ENCODE measurements at regions not wholly inside any gene's neighbourhood (a gene's known extent, or its start where the extent isn't known, plus 50 kb on each side); places are given as distances from the start of the nearest gene placed in this dataset.

GRCh38 chr3:46130631-46131310, 77.3 kb downstream of the CCR1 start:
- no peak for DNase-seq
- Histone ChIP-seq H3K9me3 (ENCODE audit: low read depth) (no peaks in the 10 kb centered on the region), H4K20me1 (ENCODE audit: insufficient read depth) (no peaks in the 10 kb centered on the region), H3K27ac (no peak overlapping the region), H3K4me2 (ENCODE audit: unreplicated experiment) (no peak overlapping the region), H3K36me3 (ENCODE audit: low read depth) (no peaks in the 10 kb centered on the region), H3K9me2 (ENCODE audit: insufficient read depth) (no peaks in the 10 kb centered on the region), H3K27me3 (replicated peaks; ENCODE audit: insufficient read depth) (no peaks in the 10 kb centered on the region), H3K79me2 (ENCODE audit: insufficient read depth) (no peaks in the 10 kb centered on the region), H3F3A (ENCODE audit: insufficient read depth) (peaks cover 16% of the 10 kb centered on the region), H2AFZ (no peak overlapping the region), H3K4me3 (no peak overlapping the region), H3K4me1 (ENCODE audit: insufficient read depth) (peaks cover 13% of the 10 kb centered on the region), H3K9ac (no peak overlapping the region)
- in situ Hi-C loops (cut with MboI) = no loop called here
- TF ChIP-seq EZH2phosphoT487 (IDR thresholded peaks at IDR 0.05; ENCODE audit: insufficient read depth, low read depth) (no peak), EZH2 (IDR thresholded peaks at IDR 0.05; ENCODE audit: insufficient read depth, poor library complexity, severe bottlenecking) (no peak)
- 82 to 89% methylated on average over 7 of the region's 7 CpGs for WGBS, 2 experiments (ENCODE audit: low coverage in 1 of 2, low lambda C conversion rate in 2 of 2, missing lambda C conversion rate in 2 of 2)

- Histone ChIP-seq H3K79me2 (ENCODE audit: insufficient read depth) (no peaks in the 10 kb centered on the region), H3K36me3 (ENCODE audit: low read depth) (no peaks in the 10 kb centered on the region), H3F3A (ENCODE audit: insufficient read depth) (peaks cover 16% of the 10 kb centered on the region), H3K9me2 (ENCODE audit: insufficient read depth) (no peaks in the 10 kb centered on the region), H3K4me3 (no peak overlapping the region), H2AFZ (no peak overlapping the region), H3K4me2 (ENCODE audit: unreplicated experiment) (no peak overlapping the region), H3K9ac (no peak overlapping the region), H4K20me1 (ENCODE audit: insufficient read depth) (no peaks in the 10 kb centered on the region), H3K27me3 (replicated peaks; ENCODE audit: insufficient read depth) (no peaks in the 10 kb centered on the region), H3K4me1 (ENCODE audit: insufficient read depth) (peaks cover 13% of the 10 kb centered on the region), H3K27ac (no peak overlapping the region), H3K9me3 (ENCODE audit: low read depth) (no peaks in the 10 kb centered on the region)
- no peak for TF ChIP-seq EZH2 (IDR thresholded peaks at IDR 0.05; ENCODE audit: insufficient read depth, poor library complexity, severe bottlenecking)
- TF ChIP-seq EZH2phosphoT487 (IDR thresholded peaks at IDR 0.05; ENCODE audit: insufficient read depth, low read depth) = no peak
- no peak for DNase-seq
- 65 to 70% methylated on average over 3 of the region's 3 CpGs for WGBS, 2 experiments (ENCODE audit: low coverage in 1 of 2, low lambda C conversion rate in 2 of 2, missing lambda C conversion rate in 2 of 2)
- in situ Hi-C loops (cut with MboI) = no loop called here
These were observed 78.4 kb downstream of the CCR1 start for GRCh38 chr3:46129588-46130272.

DNA sequence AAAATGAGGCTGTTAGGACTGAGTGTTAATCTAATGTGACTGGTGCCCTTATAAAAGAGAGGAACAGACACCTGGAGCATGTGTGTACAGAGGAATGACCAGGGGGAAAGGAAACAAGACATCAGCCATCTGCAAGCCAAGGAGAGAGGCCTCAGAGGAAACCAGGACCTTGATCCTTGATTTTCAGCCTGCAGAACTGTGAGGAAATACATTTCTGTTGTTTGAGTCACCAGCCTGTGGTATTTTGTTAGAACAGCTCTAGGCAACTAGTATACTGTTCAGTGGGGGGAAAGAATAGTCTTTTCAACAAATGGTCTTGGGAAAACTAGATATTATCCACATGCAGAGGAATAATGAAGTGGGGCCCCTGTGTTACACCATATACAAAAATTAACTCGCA, 80.6 kb downstream of the CCR1 start:
- Histone ChIP-seq H3K9me2 (ENCODE audit: insufficient read depth) (no peaks in the 10 kb centered on the region), H3K27me3 (replicated peaks; ENCODE audit: insufficient read depth) (no peaks in the 10 kb centered on the region), H3K36me3 (ENCODE audit: low read depth) (no peaks in the 10 kb centered on the region), H3K4me1 (ENCODE audit: insufficient read depth) (peaks cover 13% of the 10 kb centered on the region), H2AFZ (no peak overlapping the region), H3K4me3 (no peak overlapping the region), H3K27ac (peak overlapping the region; percentile 76), H3F3A (ENCODE audit: insufficient read depth) (peaks cover 16% of the 10 kb centered on the region), H3K4me2 (ENCODE audit: unreplicated experiment) (peak overlapping the region; percentile 27), H4K20me1 (ENCODE audit: insufficient read depth) (no peaks in the 10 kb centered on the region), H3K9me3 (ENCODE audit: low read depth) (no peaks in the 10 kb centered on the region), H3K9ac (0 out of 2 replicates have a peak overlapping the region, but pooled peaks have one; percentile 17), H3K79me2 (ENCODE audit: insufficient read depth) (no peaks in the 10 kb centered on the region)
- TF ChIP-seq EZH2 (IDR thresholded peaks at IDR 0.05; ENCODE audit: insufficient read depth, poor library complexity, severe bottlenecking) (no peak), EZH2phosphoT487 (IDR thresholded peaks at IDR 0.05; ENCODE audit: insufficient read depth, low read depth) (no peak)
- DNase-seq = peak; percentile 89
- 47 to 71% methylated on average over 1 of the region's 1 CpG for WGBS, 2 experiments (ENCODE audit: low coverage in 1 of 2, low lambda C conversion rate in 2 of 2, missing lambda C conversion rate in 2 of 2)
- in situ Hi-C loops (cut with MboI) = no loop called here

DNA sequence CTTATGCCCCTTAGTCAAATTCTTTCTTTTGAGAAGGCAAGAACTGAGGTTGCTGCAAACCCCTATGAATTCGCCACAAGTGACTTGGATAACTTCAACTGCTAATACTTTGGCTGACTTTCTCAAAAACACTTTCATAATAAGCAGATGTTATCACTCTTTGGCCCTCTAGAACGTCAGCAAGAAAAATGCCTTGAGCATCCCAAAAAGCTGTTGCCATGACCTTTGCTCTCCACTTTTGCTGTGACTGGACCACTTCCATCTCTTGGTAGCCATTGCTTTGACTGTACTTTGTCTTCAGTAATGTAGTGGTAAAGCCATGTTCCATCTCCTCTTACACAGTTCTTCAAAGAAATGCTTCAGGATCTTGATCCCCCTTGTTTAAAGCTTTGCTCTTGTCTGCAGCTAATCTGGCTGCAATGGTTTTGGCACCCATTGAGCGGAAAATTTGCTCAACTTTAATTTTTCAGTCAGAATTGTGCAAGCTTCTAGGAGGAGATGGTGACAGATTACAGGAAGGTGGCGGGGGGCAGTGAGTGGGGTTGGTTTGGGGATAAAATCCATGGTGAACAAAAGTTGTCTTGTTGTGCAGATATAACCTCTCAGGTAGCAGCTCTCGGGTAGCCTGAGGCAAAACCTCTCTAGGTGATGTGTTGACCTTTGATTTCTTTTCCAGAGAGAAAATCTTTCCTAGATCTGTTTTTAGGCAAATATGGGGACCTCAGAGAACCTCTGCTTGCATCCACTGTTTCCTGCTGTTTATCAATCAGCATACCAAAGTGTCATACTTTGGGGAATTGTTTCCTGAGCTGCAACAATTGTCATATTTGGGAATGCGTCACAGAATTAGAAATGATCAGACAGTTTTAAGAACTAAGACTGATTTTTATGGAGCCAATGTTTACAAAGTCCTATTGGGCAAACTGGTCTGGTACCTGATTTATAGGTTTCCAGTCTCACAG, 83.6 kb downstream of the CCR1 start:
- H3K36me3 ChIP-seq (ENCODE audit: low read depth) = no peaks in the 10 kb centered on the region
- no peak overlapping the region for H3K4me2 ChIP-seq (ENCODE audit: unreplicated experiment)
- TF ChIP-seq EZH2phosphoT487 (IDR thresholded peaks at IDR 0.05; ENCODE audit: insufficient read depth, low read depth) = no peak
- TF ChIP-seq EZH2 (IDR thresholded peaks at IDR 0.05; ENCODE audit: insufficient read depth, poor library complexity, severe bottlenecking) = no peak
- H3K4me3 ChIP-seq = no peak overlapping the region
- no peaks in the 10 kb centered on the region for H3K9me2 ChIP-seq (ENCODE audit: insufficient read depth)
- peak; percentile 22 for DNase-seq
- H3K27ac ChIP-seq = no peak overlapping the region
- 48 to 50% methylated on average over 6 of the region's 6 CpGs for WGBS, 2 experiments (ENCODE audit: low coverage in 1 of 2, low lambda C conversion rate in 2 of 2, missing lambda C conversion rate in 2 of 2)
- no peaks in the 10 kb centered on the region for H3K79me2 ChIP-seq (ENCODE audit: insufficient read depth)
- H3K27me3 ChIP-seq (replicated peaks; ENCODE audit: insufficient read depth) = no peaks in the 10 kb centered on the region
- H2AFZ ChIP-seq = no peak overlapping the region
- peaks cover 16% of the 10 kb centered on the region for H3F3A ChIP-seq (ENCODE audit: insufficient read depth)
- H3K9me3 ChIP-seq (ENCODE audit: low read depth) = no peaks in the 10 kb centered on the region
- no peak overlapping the region for H3K9ac ChIP-seq
- no peaks in the 10 kb centered on the region for H4K20me1 ChIP-seq (ENCODE audit: insufficient read depth)
- H3K4me1 ChIP-seq (ENCODE audit: insufficient read depth) = peaks cover 13% of the 10 kb centered on the region
- in situ Hi-C loops (cut with MboI) = no loop called here
